ENCODE measurements at regions not wholly inside any gene's neighbourhood (a gene's known extent, or its start where the extent isn't known, plus 50 kb on each side); places are given as distances from the start of the nearest gene placed in this dataset.

- no peak for TF ChIP-seq CTCF (optimal IDR thresholded peaks at IDR 0.05 in 1 of 3, IDR thresholded peaks at IDR 0.05 in 1 of 3, conservative IDR thresholded peaks at IDR 0.05 in 1 of 3; ENCODE audit: extremely low read depth in 1 of 3, insufficient read depth in 2 of 3, low read length in 3 of 3)
- TF ChIP-seq EZH2 (IDR thresholded peaks at IDR 0.05; ENCODE audit: low read length), result no peak
These were observed 149.7 kb upstream of the HS6ST1 start for GRCh38 chr2:128468186-128468920.
